ENCODE measurements at regions not wholly inside any gene's neighbourhood (a gene's known extent, or its start where the extent isn't known, plus 50 kb on each side); places are given as distances from the start of the nearest gene placed in this dataset.
"Not testable (repeated sequence)": the region's sequence is repeated elsewhere in the genome, so short reads cannot be mapped to it uniquely, and the experiment has no call there.

DNA sequence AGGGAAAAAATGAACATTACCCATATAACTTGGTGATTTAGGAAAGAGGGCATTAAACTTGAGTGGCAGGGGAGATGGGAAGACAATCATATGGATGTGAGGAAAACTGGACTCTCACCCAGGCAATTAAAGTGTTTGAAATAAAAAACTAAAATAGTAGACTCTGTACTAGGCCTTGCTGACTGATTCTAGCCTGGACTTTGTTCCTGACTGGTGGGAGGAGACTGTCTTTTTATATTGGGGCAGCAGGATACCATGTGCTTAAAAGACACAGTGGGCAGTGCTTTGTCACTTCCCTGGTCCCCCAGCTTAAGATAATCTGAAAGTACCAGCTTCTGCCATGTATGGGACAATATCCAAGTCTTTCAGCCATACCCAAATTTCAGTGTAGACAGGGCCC is 107.0 kb downstream of the ACTL7B start:
- TF ChIP-seq, protein P1, sequence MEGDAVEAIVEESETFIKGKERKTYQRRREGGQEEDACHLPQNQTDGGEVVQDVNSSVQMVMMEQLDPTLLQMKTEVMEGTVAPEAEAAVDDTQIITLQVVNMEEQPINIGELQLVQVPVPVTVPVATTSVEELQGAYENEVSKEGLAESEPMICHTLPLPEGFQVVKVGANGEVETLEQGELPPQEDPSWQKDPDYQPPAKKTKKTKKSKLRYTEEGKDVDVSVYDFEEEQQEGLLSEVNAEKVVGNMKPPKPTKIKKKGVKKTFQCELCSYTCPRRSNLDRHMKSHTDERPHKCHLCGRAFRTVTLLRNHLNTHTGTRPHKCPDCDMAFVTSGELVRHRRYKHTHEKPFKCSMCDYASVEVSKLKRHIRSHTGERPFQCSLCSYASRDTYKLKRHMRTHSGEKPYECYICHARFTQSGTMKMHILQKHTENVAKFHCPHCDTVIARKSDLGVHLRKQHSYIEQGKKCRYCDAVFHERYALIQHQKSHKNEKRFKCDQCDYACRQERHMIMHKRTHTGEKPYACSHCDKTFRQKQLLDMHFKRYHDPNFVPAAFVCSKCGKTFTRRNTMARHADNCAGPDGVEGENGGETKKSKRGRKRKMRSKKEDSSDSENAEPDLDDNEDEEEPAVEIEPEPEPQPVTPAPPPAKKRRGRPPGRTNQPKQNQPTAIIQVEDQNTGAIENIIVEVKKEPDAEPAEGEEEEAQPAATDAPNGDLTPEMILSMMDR (IDR thresholded peaks at IDR 0.05; ENCODE audit: borderline replicate concordance, control extremely low read depth, extremely low read depth, insufficient read depth, missing control alignments), result no peak
- in situ Hi-C loops (cut with MboI; ENCODE audit: low sequenced_read_pairs, unreplicated experiment), result no loop called here
- DNase-seq (ENCODE audit: low spot score), result no peak

DNA sequence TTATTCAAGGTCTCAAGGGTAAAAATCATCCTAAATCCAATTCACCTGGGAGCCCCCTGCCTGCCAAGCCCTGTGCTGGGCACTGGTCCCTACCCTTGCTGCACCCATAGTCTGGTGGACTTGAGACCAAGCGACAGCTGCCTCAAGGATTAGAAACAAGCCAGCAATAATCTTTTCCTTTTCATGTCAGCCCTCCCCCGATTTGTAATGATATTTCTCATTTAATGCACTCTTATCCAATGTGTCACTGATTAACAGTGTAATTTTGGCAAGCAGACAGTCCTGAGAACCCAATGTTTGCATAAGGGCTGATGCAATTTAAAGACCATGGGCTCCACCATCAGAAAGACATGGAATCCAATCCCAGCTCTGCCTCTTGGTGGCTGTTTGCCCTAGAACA is 108.9 kb downstream of the ACTL7B start:
- TF ChIP-seq, protein P1 (IDR thresholded peaks at IDR 0.05; ENCODE audit: borderline replicate concordance, control extremely low read depth, extremely low read depth, insufficient read depth, missing control alignments), result no peak
- no peak for DNase-seq (ENCODE audit: low spot score)

DNA sequence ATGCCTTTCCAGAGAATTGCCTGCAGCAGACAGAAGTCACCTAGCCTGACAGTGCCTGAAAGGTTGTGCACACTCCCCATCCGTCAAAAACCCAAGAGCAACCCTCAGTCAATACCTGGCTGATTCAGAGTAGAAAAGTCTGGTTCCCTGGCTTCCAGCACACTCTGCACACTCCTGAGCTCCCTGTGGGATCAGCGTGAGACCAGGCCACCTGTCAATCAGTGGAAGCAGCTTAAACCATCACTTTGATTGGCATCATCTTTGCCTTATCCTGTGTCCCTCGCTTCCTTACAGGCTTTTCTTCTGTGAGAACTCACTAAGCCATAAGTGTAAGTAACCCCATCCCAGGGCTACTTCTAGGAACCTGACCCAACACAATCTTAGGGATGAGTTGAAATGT is 109.8 kb downstream of the ACTL7B start:
- no peak for DNase-seq (ENCODE audit: low spot score)
- TF ChIP-seq, protein P1 (IDR thresholded peaks at IDR 0.05; ENCODE audit: borderline replicate concordance, control extremely low read depth, extremely low read depth, insufficient read depth, missing control alignments), result no peak
- in situ Hi-C loops (cut with MboI; ENCODE audit: low sequenced_read_pairs, unreplicated experiment), result no loop called here

More for the DNA sequence above, 108.9 kb downstream of the ACTL7B start:
- in situ Hi-C loops (cut with MboI; ENCODE audit: low sequenced_read_pairs, unreplicated experiment), result no loop called here

DNA sequence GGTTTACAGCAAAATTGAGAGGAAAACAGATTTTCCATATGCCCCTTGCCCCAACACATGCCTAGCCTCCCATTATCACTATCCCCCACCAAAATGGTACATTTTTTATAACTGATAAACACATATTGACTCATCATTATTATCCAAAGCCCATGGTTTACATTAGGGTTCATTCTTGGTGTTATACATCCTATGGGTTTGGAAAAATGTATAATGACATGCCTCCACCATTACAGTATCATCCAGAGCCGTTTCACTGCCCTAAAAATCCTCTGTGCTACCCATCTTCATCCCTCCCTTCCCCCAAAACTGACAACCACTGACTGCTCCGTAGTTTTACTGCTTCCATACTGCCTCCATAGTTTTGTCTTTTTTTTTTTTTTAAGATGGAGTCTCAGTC is 111.1 kb downstream of the ACTL7B start:
- TF ChIP-seq, protein P1 (IDR thresholded peaks at IDR 0.05; ENCODE audit: borderline replicate concordance, control extremely low read depth, extremely low read depth, insufficient read depth, missing control alignments), result no peak
- in situ Hi-C loops (cut with MboI; ENCODE audit: low sequenced_read_pairs, unreplicated experiment), result no loop called here
- DNase-seq (ENCODE audit: low spot score), result no peak

DNA sequence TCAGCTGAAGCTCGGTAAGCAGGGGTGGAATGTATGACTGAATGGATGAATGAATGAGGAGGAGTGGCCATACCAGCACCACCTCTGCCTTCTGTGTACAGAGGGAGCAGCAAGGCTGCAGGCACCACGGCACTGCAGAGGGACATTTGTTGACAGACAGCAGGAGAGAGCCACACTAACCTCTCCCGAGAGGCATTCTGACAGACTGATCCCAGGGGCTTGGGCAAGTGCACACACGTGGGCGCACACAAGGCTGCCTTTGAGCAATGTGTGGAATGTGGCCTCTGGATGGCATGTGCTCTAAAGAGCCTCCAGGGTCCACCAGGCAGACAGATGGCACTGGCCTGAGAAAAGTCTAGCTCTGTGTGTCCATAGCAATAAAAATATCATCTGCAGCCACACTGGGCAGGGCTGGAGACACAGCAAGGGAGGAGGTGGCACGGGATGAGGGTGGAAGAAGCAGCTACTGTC is 111.8 kb downstream of the ACTL7B start:
- TF ChIP-seq, protein P1 (IDR thresholded peaks at IDR 0.05; ENCODE audit: borderline replicate concordance, control extremely low read depth, extremely low read depth, insufficient read depth, missing control alignments), result no peak
- DNase-seq (ENCODE audit: low spot score), result no peak
- in situ Hi-C loops (cut with MboI; ENCODE audit: low sequenced_read_pairs, unreplicated experiment), result no loop called here

DNA sequence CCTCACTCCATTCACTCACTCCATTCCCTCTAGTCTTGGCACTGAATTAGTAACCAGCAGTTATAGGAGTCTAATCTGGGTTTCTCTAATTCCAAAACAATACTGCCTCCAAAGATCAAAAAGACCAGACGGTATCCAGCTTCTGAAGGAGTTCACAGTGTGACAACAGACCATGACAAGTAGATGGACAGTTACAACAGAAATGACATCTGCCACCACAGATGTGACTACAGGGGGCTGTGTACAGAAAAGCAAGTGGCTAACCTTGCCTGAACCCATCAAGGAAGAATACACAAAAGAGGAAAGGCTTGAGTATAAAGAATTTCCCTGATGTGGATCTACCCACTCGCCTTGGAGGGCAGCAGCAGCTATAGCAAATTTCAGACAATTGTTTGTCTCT is 112.4 kb downstream of the ACTL7B start:
- in situ Hi-C loops (cut with MboI; ENCODE audit: low sequenced_read_pairs, unreplicated experiment), result no loop called here
- TF ChIP-seq, protein P1 (IDR thresholded peaks at IDR 0.05; ENCODE audit: borderline replicate concordance, control extremely low read depth, extremely low read depth, insufficient read depth, missing control alignments), result no peak
- no peak for DNase-seq (ENCODE audit: low spot score)

DNA sequence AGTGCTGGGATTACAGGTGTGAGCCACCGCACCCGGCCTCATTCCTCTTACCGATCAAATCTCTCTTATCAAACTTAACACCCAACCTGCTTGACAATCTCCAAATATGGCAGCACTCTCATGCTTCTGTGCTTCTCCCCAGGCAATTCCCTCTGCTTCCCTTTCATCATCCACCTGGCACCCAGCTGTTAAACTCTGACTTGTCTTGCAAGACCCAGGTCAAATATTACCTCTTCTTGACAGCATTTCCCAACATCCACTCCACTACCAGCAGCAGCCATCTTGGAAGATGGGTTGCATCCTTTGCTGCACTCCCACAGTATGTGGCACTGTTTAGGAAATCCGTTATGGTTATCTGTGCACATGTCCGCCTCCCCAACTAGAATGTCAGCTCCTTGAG is 113.6 kb downstream of the ACTL7B start:
- no peak for DNase-seq (ENCODE audit: low spot score)
- TF ChIP-seq, protein P1 (IDR thresholded peaks at IDR 0.05; ENCODE audit: borderline replicate concordance, control extremely low read depth, extremely low read depth, insufficient read depth, missing control alignments), result no peak
- in situ Hi-C loops (cut with MboI; ENCODE audit: low sequenced_read_pairs, unreplicated experiment), result no loop called here

DNA sequence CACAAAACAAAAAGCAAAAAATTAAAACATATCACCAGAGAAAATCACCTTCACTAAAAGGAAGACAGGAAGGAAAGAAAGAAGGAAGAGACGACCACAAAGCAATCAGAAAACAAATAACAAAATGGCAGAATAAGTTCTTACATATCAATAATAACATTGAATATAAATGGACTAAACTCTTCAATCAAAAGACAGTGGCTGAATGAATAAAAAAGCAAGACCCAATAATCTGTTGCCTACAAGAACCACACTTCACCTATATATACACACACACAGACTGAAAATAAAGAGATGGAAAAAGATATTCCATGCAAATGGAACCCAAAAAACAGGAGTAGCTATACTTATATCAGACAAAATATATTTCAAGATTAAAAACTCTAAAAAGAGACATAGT is 124.5 kb downstream of the ACTL7B start:
- DNase-seq (ENCODE audit: low spot score); in situ Hi-C loops (cut with MboI; ENCODE audit: low sequenced_read_pairs, unreplicated experiment): not testable (repeated sequence)
